HEK293T (cell line): ENCODE measurements at regions not wholly inside any gene's neighbourhood (a gene's known extent, or its start where the extent isn't known, plus 50 kb on each side); places are given as distances from the start of the nearest gene placed in this dataset.
"Not testable (repeated sequence)": the region's sequence is repeated elsewhere in the genome, so short reads cannot be mapped to it uniquely, and the experiment has no call there.

ENCODE experiments used
- CTCF ChIA-PET: fragments of 350-600 bp; formaldehyde crosslinking; extraction: SDS; loops from one replicate; lab custom pipeline; 2021; ENCODE audit warnings: antibody characterized with exemption, inconsistent platforms; lab: Yijun Ruan, JAX
- POLR2A ChIA-PET: fragments of 350-600 bp; formaldehyde crosslinking; extraction: SDS; loops from one replicate; lab custom pipeline; 2020; ENCODE audit warnings: antibody characterized with exemption, inconsistent platforms; lab: Yijun Ruan, JAX
- DNase-seq: peaks from one replicate; pipeline ENCODE4 v3.0.0; 2012; ENCODE audit warnings: mixed read lengths; ENCODE audit errors: extremely low spot score
- ARNT ChIP-seq: fragments of 450-650 bp; IDR thresholded peaks from 2 replicates; pipeline ENCODE4 v1.6.1; 2017; ENCODE audit warnings: mild to moderate bottlenecking
- BHLHE40 ChIP-seq: fragments of 450-650 bp; IDR thresholded peaks from 2 replicates; pipeline ENCODE4 v1.6.1; 2016; ENCODE audit warnings: mild to moderate bottlenecking, moderate library complexity, borderline replicate concordance
- CTBP1 ChIP-seq: fragments of 450-650 bp; IDR thresholded peaks from 2 replicates; pipeline ENCODE4 v1.6.1; 2016; ENCODE audit warnings: borderline replicate concordance
- ELF4 ChIP-seq: fragments of 450-650 bp; IDR thresholded peaks from 2 replicates; pipeline ENCODE4 v1.6.1; 2017; ENCODE audit warnings: antibody characterized with exemption
- FOXA1 ChIP-seq: fragments of 450-650 bp; IDR thresholded peaks from 2 replicates; pipeline ENCODE4 v1.6.1; 2016; ENCODE audit warnings: mild to moderate bottlenecking
- FOXK2 ChIP-seq: fragments of 450-650 bp; IDR thresholded peaks from 2 replicates; pipeline ENCODE4 v1.6.1; 2016; ENCODE audit warnings: mild to moderate bottlenecking
- FOXM1 ChIP-seq: fragments of 450-650 bp; IDR thresholded peaks from 2 replicates; pipeline ENCODE4 v1.6.1; 2017; ENCODE audit warnings: mild to moderate bottlenecking, borderline replicate concordance
- HDGF ChIP-seq: fragments of 450-650 bp; IDR thresholded peaks from 2 replicates; pipeline ENCODE4 v1.6.1; 2017; ENCODE audit warnings: antibody characterized with exemption, borderline replicate concordance
- L3MBTL2 ChIP-seq: fragments of 450-650 bp; conservative IDR thresholded peaks from 2 replicates; pipeline ENCODE4 v1.6.1; 2016; ENCODE audit warnings: mild to moderate bottlenecking
- LEF1 ChIP-seq: fragments of 450-650 bp; IDR thresholded peaks from 2 replicates; pipeline ENCODE4 v1.6.1; 2017; ENCODE audit warnings: mild to moderate bottlenecking, borderline replicate concordance
- NFRKB ChIP-seq: fragments of 450-650 bp; IDR thresholded peaks from 2 replicates; pipeline ENCODE4 v1.6.1; 2016; ENCODE audit warnings: mild to moderate bottlenecking, moderate library complexity
- PKNOX1 ChIP-seq: fragments of 450-650 bp; IDR thresholded peaks from 2 replicates; pipeline ENCODE4 v1.6.1; 2016
- SP1 ChIP-seq: fragments of 450-650 bp; IDR thresholded peaks from 2 replicates; pipeline ENCODE4 v1.6.1; 2017
- SUZ12 ChIP-seq: fragments of 450-650 bp; IDR thresholded peaks from 2 replicates; pipeline ENCODE4 v1.6.1; 2016; ENCODE audit warnings: mild to moderate bottlenecking
- TARDBP ChIP-seq: fragments of 450-650 bp; IDR thresholded peaks from 2 replicates; pipeline ENCODE4 v1.6.1; 2016
- ZNF384 ChIP-seq: fragments of 450-650 bp; IDR thresholded peaks from 2 replicates; pipeline ENCODE4 v1.6.1; 2016

- no peak for DNase-seq
- ChIA-PET CTCF (no interaction called here), POLR2A (no interaction called here)
- no peak for TF ChIP-seq SUZ12
- no peak for TF ChIP-seq LEF1
- no peak for TF ChIP-seq PKNOX1
- no peak for TF ChIP-seq ARNT
- TF ChIP-seq ELF4: no peak
- no peak for TF ChIP-seq TARDBP
- no peak for TF ChIP-seq FOXM1
- no peak for TF ChIP-seq FOXA1
- TF ChIP-seq HDGF: no peak
- TF ChIP-seq SP1: no peak
- no peak for TF ChIP-seq NFRKB
- no peak for TF ChIP-seq ZNF384
- no peak for TF ChIP-seq L3MBTL2
- TF ChIP-seq CTBP1: no peak
- no peak for TF ChIP-seq BHLHE40
Observed at GRCh38 chr4:170931321-170931720, 841.6 kb upstream of the AADAT start.

GRCh38 chr4:170888660-170889059, 798.9 kb upstream of the AADAT start:
- no peak for TF ChIP-seq HDGF
- TF ChIP-seq PKNOX1: no peak
- TF ChIP-seq ARNT: no peak
- no peak for TF ChIP-seq LEF1
- no peak for TF ChIP-seq ZNF384
- TF ChIP-seq SUZ12: no peak
- no peak for TF ChIP-seq BHLHE40
- TF ChIP-seq CTBP1: no peak
- no peak for TF ChIP-seq NFRKB
- no peak for TF ChIP-seq FOXK2
- TF ChIP-seq L3MBTL2: no peak
- no peak for TF ChIP-seq SP1
- no peak for TF ChIP-seq TARDBP
- no peak for TF ChIP-seq ELF4
- no peak for TF ChIP-seq FOXA1
- TF ChIP-seq FOXM1: no peak
- no peak for DNase-seq
- ChIA-PET CTCF (interaction anchor here (1.4 kb wide), 1 partner anchor 35 kb away, joined by 5 read pairs; no protein-coding TSS in a partner anchor), POLR2A (no interaction called here)

GRCh38 chr4:170887396-170887795, 797.6 kb upstream of the AADAT start:
- no peak for DNase-seq
- ChIA-PET CTCF (interaction anchor here (1.4 kb wide), 1 partner anchor 34 kb away, joined by 5 read pairs; no protein-coding TSS in a partner anchor), POLR2A (no interaction called here)
- no peak for TF ChIP-seq CTBP1
- no peak for TF ChIP-seq FOXA1

- POLR2A ChIA-PET: no interaction called here
- DNase-seq: no peak
- TF ChIP-seq FOXM1 (no peak), ELF4 (no peak), FOXA1 (no peak), BHLHE40 (no peak), CTBP1 (no peak), ARNT (no peak), LEF1 (no peak), FOXK2 (no peak), TARDBP (no peak)
- CTCF ChIA-PET: no interaction called here
Observed at GRCh38 chr4:170884969-170885570, 795.3 kb upstream of the AADAT start.

- POLR2A ChIA-PET, CTCF ChIA-PET, DNase-seq: not testable (repeated sequence)
Observed at GRCh38 chr4:170881646-170882045, 791.9 kb upstream of the AADAT start.

GRCh38 chr4:170875868-170876267, 786.1 kb upstream of the AADAT start:
- peak; percentile 23 for DNase-seq
- ChIA-PET POLR2A (no interaction called here), CTCF (interaction anchor here (0.6 to 2.0 kb wide), 2 partner anchors 23 to 504 kb away, joined by 3 to 6 read pairs; no protein-coding TSS in a partner anchor)
- TF ChIP-seq LEF1 (no peak), FOXA1 (no peak), HDGF (no peak), TARDBP (no peak), SUZ12 (no peak), ELF4 (no peak), ZNF384 (no peak), NFRKB (no peak), CTBP1 (no peak), ARNT (no peak), L3MBTL2 (no peak), FOXK2 (no peak), SP1 (no peak), FOXM1 (no peak), BHLHE40 (no peak), PKNOX1 (no peak)
